GM19328 (cell line): ENCODE measurements at regions not wholly inside any gene's neighbourhood (a gene's known extent, or its start where the extent isn't known, plus 50 kb on each side); places are given as distances from the start of the nearest gene placed in this dataset.

Experiments
- ATAC-seq: cut with Tn5 transposase; IDR thresholded peaks from one replicate; pipeline ENCODE4 v1.9.1; 2021; ENCODE audit warnings: mild to moderate bottlenecking, moderate library complexity; ENCODE audit not compliant: unreplicated experiment

DNA sequence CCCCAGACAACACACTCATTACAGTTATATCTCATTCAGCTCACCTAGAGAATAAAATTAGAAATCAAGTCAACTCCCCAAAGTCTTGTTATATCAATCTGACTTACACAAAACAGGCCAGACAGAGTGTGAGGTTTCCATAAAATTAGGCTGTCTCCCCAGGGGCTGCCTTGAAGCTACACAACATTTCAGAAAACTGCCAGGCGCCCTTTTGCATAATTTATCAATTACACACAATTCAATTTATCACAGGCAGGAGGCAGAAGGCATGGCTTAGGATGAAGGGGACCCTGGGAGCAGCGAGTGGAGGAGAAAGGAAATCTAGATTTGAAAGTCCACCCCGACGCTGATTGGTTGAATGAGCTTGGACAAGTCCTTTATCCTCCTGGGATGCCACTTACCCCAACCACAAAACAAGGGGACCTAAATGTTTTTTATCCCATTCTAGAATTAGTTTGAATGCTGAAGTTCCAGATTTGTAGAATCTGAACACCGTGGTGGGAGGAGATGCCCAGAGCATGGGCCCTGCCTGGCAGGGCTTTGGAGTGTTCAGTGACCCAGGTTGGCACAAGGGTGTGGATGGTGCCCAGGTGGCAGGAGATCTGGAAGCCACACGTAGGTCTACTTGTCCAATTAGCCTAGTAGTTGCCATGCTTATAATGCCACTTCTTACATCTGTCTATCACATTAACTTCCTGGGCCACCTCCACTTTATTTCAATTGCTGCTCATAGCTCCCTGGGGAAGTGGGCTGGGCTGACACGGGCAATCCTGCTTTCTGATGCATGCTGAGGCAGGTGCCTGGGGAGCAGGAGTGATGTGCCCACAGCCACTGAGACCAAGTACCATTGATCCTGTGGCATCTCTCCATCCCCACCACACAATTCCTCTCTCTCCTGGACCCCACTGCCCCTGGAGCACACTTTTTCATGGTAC, 119.8 kb upstream of the TLE3 start:
- no peak for ATAC-seq

DNA sequence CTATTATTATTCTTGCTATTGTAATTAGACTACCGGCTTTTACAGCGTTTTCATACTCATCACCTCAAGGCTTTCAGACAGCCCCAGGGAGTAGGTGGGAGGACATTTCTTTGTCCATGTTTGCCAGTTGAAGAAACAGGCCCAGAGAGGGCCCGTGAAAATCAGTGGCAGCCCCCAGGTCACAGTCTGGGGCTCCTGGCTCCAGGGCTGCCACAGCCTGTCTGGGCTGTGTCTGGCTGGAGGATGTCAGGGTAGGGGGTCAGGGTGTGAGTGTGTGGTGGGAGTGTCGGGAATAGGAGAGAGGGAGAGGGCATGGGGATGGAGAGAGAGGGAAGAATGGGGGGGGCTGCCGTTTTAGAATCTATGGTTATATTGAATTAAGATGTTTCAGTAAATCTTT, 118.2 kb upstream of the TLE3 start:
- no peak for ATAC-seq

DNA sequence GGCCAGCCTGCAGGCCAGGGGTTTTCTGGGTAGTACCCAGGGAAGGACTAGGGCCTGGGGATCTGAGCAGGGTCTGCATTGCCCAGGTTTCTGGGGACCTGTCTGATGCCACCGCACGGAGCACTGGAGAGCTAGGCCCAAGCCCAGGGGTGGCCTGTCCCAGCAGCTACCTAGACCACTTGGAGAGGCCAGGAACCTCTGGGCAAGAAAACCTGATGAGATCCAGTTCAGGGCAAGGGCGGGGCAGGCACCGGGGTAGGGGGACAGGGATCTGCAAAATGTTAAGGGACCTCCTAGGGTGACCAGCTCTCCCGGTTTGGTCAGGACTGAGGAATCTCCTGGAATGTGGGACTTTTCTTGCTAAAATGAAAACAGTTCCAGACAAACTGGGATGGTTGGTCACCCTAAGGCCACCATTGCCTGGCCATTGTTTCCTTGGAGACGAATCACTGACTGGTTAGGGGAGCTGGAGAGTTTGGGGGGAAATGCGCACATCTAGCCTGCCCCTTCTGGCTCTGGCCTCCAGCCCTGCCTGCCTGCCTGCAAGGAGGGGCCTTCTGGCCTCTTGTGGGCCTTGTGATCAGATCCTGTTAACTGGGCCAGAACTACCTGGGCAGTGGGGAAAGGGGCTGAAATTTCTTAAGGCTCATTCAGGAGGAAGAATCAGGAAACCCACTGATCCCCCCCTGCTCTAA, 117.4 kb upstream of the TLE3 start:
- ATAC-seq: no peak

DNA sequence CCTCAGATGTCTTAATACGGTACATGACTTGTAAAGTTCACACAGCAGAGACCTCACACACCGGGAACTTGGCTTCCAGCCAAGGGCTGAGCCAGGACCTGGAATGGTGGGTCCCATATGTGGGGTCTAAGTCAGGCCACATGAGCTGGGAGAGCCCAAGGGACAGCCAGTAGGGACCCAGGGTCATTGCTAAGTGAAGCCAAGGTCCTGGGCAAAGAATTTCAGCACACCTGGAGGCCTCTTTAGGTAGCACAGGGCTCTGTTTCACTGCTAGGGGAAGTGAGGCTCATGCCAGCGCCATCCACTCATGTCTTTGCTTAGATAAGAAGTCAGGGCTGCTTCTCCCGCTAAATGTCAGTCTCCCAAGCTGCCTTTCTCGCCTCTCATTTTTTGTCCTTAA, 116.6 kb upstream of the TLE3 start:
- ATAC-seq: no peak

DNA sequence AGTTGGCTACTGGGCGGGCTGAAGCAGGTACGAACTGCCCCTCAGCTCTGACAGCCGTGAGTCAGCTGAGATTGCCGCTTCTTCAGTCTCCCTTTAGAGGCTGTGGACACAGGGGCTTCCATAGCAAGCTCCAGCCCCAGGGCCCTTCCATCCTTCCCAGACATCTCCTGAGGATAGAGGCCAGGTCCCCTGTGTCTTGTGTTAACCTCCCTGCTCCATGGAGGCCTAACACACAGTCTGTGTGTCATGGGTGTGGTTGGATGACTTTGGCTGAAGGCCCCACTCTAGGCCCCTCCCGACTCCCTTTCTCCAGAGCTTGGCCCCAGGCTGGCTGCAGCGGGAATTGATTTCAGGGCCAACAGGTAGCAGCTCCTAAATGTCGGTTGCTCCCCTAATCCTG, 116.1 kb upstream of the TLE3 start:
- ATAC-seq: no peak

DNA sequence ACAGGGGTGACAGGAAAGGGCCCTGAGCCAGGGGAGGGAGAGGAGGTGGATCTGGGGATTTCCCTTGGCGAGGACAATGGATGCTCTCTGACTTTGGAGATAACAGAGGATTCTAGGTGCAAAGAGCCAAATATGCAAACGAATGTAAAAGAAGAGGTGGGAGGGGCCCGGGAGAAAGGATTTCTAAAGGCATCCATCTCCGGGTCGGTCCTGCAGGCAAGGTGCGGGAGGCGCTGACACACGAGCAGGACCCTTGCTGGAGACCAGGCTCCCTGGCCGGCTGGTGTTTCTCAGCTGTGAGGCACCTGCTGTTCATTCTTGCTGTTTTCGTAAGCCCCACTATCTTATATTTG, 115.2 kb upstream of the TLE3 start:
- no peak for ATAC-seq

DNA sequence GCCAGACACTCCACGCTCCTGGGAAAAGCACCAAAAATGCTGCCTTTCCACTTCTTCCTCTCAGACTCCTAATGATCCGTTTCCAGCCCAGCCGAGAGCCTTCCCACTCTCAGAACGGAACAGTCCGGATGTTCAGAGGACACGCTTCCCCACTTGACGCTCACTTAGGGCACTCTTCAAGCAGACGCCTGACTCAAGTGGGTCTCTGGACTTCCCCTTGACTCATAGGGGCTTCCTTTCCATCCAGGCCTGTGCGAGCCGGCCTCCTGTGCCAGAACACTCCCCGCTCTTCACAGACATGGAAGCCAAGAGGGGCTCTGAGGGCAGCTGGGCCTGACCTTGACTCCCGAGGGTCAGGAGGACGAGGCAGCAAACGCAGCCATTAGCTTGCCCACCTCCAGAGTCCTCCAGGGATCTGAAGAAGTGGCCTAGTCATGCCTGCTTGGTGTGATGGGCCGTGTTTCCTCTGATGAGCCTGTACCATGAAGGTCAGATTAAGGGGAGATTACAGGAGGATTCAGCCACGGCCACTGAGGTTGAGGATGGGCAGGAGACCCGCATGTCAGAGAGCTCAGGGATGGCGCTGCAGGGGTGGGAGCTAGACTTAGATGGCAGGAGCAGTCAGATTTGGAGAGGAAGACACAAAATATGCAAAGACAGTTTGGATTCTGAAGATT, 114.7 kb upstream of the TLE3 start:
- no peak for ATAC-seq

DNA sequence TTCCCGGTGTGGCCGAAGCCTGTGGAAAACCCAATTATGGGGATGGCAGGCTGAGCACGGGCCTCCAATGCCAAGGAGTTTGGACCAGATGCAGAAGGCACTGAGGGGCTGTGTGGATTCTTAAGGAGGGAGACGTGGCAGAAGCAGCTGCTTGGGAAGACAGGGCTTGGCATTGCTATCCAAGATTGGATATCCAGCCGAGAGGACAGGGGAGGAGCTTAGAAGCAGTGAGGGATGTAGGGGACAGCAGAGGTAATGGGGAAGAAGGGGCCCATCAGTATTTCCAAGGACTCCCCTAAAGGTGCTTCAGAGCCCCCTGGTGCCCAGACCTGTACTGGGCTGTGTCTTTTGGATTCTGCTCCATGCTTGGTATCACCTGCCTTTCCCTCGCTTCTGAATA, 112.8 kb upstream of the TLE3 start:
- ATAC-seq: no peak

DNA sequence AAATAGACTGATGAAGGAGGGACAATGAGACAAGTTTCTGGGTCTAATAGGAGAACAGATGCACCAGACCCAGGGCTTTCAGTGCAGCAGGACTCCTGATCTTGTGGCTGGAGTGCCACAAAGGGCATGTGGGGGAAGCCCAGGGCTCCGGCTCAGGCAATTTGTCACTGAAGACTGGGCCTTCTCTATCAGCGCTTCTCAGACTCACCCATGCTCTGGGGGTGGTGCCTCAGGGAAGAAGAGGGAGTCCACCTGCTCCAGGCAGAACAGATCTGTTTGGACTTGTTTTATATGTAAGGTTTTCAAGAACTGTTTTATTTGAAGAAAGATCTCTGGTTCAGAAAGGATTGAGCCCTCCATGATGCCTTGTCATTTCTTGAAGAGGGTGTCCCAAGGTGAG, 112.4 kb upstream of the TLE3 start:
- no peak for ATAC-seq

DNA sequence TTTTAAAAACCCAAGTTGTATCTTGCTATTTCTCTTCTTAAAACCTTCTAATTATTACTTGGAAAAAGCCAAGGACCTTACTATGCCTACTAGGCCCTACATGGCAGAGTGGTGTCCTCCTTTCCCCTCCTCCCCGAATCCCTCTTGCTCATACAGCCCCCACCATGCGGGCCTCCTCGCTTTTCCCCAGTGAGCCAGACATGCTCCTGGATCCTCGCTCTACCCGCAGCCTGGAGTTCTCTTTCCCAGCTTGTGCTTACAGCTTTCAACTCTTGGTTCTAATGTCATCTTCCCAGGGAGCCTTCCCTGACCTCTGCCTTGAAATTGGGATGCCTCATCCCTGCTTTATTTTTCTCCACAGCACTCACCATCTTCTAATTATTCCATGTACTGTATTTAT, 111.8 kb upstream of the TLE3 start:
- no peak for ATAC-seq

DNA sequence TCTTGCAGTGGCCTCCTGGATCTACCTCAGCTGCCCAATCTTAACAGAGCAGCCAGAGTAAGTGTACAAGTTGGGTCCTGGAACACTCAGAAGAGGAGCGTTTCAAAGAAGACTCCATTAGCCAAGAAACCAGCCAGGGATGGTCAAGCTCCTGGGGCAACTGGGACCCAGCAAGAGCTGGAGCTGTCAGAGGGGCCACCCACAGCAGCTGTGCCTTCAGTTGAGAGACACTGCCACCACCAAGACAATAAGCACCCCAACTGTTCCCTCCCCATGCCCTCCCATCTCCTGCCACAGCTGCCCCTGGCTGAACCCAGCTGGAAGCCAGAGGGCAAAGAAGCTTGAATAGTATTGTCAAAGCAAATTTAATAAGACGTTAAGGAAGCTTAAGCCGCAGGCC, 110.6 kb upstream of the TLE3 start:
- no peak for ATAC-seq

DNA sequence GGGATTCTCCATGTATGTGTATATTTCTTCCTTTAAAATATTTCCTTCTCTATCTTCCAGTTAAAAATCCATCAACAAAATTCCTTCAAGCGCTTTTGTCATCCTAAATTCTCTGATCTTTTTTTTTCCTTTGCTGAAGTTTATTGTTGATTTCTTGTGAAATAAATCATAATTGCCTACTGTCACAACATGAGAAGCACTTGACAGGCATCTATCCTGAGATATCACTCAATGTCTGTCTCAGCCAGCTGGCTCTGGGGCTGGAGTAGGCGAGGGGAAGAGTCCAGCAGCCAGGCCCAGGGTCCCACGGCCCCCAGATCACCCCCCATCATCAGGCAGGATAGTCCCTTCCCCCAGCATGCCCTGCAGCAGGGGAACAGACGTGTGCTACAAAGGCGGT, 109.0 kb upstream of the TLE3 start:
- ATAC-seq: no peak

DNA sequence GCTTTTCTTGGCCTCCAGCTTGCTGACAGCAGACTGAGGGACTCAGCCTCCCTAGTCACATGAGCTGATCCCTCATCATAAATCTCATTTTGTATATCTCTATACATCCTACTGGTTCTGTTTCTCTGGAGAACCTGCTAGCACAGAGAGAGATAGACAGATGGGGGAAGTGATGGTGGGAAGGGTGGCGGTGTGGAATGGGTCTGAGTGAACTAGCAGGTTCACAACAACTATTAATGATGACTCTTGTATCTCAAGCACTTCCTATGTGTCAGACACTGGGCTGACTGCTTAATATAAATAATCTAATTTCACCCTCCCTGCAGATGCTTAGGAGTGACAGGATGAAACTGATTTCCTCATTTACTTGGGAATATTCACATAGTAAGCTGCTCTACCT, 106.9 kb upstream of the TLE3 start:
- ATAC-seq: no peak

DNA sequence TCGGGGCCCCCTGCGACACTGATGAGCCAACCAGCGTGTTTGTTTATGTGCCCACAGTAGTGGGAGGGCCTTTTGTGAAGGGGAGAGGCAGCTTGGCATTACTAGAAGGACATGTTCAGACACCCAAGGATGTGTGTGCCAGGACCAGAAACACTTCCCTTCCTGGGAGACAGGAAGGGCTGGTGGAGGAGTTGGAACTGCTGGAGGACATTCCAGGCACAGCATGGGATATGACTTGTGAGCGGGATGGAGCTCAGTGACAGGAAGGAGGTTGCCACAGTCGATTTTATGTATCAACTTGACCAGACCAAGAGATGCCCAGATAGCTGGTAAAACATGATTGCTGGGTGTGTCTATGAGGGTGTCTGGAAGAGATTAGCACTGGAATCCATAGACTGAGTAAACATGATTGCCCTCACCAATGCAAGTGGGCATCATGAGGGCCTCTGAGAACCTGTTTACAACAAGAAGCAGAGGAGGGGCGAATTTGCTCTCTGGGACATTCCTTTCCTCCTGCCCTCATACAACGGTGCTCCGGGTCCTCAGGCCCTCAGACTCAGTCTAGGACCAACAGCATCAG, 106.4 kb upstream of the TLE3 start:
- ATAC-seq: no peak

DNA sequence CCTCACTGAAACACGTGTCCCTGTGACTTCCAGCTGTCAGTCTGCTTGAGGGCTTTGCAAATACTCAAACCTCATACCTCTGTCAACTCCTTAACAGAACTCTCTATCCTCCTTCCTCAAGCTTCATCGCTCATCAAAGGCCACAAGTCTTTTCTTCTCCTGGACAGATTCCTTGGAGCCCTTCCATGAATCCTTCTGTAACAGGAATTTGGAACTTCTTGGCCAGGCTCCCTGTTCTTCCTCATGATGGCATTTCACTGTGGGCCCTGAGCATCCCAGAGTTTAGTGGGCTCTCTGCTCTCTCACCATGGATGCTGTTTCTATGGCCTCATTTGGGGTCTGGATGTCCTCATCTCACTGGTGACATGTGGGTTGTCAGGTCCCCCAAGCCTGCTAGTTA, 105.0 kb upstream of the TLE3 start:
- no peak for ATAC-seq

DNA sequence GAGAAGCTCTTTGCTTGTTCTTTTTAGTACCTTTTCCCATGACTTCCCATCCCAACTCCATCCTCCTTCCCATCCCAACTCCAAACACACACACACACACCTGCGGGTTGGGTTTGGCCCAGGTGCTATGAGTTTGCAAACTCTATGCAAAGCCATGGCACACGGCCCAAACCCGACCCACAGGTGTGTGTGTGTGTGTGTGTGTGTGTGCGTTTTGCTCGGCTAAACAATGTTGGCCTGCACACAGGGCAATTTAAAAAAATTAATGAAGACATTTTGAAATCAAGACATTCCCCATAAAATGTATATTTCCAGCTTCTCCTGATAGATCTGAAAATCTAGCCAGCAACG, 103.7 kb upstream of the TLE3 start:
- no peak for ATAC-seq

DNA sequence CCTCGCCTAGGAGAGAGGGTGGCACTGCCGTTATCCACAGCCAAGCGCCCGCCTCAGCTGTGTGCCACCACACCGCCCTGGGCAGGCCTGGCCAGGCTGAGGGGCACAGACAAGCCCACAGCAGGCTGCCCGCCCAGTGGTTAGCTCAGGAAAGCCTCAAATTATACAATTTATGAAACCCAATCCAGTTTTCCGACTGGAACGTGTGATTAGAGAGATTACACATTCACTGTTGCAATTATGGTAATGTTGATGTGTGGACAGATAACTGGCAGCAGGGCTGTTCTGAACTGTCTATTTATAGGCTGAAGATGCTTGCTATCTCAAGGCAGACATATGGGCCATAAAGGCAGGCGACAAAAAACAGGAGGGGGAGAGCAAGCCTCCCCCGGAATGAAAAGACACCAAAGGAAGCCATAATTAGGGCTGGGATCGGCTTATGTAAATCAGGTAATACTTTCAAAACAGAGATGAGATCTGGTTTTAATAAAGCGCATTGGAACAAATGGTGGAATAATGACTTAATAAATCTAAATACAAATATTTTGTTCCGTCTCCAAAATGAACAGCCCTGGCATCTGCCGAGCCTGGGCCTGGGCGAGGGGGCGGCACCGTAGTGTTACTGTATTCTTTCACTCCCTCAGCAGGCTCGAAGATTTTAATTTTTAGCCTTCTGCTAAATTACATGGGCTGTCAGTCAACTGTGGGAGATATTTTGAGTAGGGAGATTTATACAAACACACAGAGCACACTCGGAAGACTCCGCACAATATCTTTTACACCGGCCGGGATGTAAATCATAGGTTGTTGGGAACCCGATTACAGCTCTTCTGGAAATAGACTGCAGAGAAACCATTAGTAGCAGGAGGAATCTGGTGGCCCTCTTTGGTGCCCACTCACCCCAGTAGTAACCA, 103.1 kb upstream of the TLE3 start:
- ATAC-seq: no peak

DNA sequence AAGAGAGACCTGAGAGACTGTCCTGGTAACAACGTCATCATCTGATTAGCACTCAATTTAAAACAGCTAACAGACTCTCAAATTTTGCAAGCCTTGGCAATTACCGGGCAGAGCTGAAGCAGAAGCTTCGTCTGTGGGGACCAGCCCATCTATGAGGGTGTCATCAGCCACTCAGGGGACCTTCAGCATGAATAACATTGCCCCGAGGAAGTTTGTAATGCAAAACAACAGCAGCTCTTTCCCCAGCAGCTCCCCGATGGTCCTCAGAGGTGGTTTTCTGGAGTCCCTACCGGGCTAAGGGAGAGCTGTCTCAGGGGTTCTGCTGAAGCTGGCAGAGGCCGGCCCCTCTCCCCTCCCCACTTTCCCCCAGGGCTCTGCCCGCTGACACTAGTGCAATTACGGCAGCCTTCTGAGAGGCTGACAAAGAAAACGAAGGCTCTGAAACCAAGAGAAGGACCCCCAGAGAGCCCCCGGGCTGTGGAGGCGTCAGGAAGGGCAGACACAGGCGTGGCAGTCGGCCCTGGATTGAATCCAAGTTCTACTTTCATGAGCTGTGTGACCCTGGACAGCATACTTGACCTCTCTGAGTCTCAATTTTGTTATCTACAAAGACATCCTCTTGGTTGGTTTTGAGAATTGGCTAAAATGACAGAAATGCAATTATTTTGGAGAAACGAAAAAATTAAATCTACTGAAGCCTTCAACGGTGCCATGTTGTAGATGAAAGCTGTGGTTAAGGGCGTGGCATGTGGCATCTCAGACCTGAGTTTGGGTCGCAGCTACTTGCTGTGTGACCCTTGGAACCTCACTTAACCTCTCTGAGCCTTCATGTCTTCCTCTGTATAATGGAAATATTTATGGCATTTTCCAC, 102.1 kb upstream of the TLE3 start:
- ATAC-seq: no peak

DNA sequence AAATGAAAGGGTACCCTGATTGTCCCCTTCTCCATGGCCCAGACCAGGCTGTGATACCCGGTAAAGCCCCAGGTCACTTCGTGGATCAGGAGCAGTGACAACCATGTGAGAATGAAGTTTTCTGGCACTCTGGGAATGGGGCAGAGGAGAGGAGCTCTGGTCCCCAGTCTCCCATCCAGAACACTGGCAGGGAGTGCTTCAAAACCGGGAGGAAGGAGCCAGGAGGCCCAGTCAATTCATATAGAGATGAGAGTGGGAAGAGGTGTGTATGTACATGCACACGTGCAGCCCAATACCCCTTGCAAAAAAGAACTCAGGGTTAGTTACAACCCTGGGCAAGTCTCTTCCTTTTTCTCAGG, 101.4 kb upstream of the TLE3 start:
- ATAC-seq: no peak
